HG02571 (cell line): ENCODE measurements at regions not wholly inside any gene's neighbourhood (a gene's known extent, or its start where the extent isn't known, plus 50 kb on each side); places are given as distances from the start of the nearest gene placed in this dataset.
"Not testable (repeated sequence)": the region's sequence is repeated elsewhere in the genome, so short reads cannot be mapped to it uniquely, and the experiment has no call there.

Experiments
- ATAC-seq: cut with Tn5 transposase; IDR thresholded peaks from one replicate; pipeline ENCODE4 v1.9.1; 2021; ENCODE audit warnings: mild to moderate bottlenecking, moderate library complexity; ENCODE audit not compliant: unreplicated experiment

DNA sequence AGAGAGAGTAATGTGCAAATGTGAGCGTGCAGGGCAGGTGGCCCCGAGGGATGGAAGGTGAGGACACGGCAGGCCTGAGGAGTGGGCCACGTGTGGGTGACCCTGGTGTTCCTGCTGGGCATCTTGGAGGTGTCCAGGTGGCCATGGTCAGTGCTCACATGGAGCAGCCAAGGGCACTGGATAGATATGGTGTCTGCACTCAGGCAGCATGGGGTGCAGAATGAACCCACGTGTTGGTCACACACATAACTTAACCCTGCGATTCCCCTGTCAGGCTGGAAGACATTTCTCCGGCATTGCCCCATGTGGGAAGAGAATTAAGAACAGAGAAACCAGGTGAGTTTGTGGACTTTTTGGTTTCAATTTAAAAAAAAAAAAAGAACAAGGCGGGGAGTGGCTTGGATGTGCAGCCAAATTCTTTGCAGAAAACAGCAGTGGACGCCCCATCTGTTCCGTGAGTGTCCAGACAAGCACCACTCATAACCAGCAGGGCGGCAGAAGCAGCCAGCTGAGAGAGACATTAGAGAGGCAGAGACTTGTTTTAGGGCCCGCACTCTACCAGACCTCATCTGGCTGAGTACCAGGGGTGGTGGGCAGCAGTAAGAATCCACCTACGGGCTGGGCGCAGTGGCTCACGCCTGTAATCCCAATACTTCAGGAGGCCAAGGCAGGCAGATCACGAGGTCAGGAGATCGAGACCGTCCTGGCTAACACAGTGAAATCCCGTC is 249.8 kb downstream of the ACKR3 start:
- no peak for ATAC-seq

DNA sequence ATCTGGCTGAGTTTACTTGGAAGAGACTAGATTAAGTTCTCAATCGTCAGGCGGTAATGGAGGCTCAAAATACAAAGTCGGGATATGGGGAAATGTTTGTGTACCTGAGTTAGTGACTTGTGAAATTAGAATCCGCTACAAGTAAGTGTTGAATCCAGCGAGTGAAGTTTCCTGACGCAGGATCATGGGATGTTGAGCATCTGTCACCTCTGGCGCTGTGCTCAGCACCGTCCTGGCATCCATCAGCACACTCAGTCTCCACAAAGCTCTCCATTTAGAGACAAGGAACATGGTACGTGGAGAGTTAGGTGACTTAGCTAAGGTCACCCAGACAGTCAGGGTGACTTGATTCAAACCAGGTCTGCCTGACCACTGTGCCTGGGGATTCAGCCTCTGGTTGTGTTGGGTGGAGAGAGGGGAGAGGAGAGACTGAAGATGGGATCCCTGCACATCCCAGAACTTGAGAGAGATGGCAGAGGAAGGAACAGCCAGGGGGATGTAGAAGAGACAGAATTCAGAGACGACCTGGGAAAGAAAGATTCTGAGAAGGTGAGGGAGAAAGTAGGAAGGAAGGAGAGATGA is 251.2 kb downstream of the ACKR3 start:
- ATAC-seq: no peak

DNA sequence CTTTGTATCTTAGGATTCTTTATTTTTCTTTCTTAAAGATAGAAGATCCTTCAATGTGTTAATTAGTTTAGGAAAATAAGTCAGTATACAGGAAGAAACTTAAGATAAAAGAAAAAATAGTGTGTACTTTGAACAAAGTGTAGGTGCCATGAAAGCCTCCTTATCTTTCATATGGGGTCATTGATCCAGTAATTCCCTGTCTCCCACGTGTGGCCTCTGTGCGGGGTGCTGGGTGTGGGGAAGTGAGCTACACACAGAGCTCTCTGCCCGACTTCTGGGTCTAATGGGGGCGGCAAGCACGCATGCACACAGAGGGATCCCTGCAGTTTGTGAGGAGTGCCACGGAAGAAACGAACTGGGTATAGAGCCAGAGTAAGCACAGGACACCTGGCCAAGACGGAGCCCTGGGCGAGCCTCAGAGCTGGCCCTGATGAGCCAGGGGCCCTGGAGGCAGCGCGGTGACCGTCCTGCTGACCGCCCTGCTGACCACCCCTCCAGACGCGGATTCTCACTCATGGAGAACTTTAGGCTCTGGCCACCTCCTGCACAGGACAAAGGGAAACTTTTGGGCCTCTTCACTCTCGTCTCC is 253.5 kb downstream of the ACKR3 start:
- ATAC-seq: no peak

DNA sequence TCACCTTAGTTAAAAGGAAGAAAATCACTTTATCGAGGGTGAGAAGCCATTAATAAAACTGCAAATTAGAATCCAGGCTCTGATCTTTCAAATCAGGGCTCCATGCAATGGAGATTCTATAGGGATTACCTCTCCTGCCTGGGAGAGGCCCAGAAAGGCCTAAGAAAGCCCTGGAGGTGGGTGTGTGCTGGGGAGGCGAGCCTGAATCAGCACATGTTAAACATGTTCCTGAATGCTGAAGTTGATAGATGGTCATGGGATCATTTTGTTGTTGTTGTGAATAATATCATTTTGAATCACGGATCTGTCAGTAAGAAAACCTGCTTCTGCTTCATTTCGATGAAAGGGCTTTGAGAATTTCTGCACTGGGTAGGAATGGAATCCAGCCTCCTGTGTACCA is 254.3 kb downstream of the ACKR3 start:
- no peak for ATAC-seq

DNA sequence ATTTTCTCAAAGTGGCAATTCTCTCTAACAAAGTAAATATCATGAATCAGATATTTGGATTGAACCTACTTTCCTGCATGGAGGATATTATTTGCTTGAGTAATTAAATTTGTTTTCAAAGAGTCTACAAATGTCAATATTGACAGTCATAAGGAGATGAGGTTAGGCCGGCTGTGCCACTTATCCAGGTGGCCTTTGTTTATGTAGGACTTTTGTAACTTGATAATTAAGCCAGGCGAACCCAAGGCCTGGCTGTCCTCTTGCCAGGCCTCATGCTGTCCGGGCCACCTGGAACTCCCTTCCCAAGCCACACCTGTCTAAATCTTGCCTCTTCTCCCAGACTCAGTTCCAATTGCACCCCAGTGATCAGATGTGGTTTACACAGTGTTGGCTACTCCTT is 255.2 kb downstream of the ACKR3 start:
- ATAC-seq: no peak

DNA sequence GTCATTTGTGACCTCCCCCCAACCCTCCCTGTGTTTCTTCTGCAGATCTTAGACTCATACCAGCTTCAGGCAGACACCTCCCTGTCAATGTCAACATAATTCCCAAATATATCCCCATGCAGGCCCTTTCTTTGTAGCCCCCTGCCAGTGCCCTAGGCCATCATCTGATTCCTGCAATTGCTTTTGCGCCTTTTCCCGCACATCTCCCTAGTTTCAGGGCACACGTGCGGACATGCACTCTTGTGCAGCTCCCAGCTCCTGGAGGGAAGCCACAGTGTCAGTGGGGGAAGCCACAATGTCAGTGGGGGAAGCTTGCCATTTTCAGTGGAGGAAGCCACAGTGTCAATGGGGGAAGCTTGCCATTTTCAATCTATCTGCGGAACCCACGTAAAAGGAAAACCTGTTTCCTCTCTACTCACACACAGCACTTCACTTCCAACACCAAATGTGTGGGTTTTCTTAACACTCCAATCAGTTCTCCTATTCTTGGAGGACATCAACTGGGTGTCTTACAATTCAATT is 256.4 kb downstream of the ACKR3 start:
- ATAC-seq: no peak

DNA sequence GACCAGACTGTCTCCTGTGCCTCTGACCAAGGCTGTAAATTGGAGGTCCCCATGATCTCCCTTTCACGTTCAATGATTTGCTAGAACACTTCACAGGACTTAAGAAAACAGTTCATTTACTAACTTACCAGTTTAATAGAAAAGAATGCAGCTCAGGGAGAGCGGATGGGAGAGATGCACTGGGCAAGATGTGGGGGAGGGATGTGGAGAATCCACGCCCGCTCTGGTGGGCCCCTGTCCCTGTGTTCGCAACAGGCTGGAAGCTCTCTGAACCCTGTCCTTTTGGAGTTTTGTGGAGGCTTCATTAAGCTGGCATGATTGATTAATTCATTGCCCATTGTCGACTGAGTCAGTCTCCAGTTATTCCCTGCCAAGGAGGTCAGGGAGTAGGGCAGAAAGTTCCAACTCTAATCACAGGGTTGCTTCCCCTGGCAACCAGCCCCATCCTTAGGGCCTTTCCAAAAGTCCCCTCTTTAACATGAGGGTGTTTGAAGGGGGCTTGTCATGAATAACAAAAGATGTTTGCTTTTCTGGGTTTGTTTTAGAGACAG is 257.1 kb downstream of the ACKR3 start:
- no peak for ATAC-seq

DNA sequence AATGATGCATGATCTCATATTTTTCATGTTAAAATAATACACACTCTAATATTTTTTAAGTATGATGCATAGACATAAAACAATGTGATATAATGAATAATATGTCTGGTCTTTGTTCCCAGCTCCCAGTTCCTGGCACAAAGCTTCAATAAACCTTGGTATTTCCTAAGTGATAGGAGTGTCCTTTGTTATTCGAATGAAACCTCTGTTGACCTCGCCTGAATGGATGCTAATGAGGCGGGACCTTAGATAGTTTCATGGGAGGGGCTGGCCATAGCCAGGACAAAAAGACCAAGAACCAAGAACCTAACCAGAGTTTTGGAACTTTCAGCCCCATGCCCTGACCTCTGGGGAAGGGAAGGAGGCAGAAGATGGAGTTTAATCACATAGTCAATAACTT is 257.7 kb upstream of the COPS8 start:
- no peak for ATAC-seq

DNA sequence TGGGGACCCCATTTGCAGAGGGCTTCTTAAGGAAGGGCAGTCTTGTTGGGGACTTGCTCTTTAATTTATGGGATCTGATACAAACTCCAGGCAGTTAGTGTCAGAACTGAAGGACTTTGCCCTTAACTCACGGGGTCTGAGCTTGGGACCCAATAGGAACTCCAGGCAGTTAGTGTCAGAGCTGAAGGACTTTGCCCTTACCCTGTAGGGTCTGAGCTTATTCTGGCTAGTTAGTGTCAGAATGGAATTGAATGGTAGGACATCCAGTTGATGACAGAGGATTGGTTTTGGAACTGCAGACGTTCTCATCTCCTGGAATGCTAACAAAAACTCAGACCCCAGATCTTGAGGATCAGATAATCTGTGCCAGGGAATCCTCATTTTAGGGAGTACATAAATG is 256.9 kb upstream of the COPS8 start:
- no peak for ATAC-seq

DNA sequence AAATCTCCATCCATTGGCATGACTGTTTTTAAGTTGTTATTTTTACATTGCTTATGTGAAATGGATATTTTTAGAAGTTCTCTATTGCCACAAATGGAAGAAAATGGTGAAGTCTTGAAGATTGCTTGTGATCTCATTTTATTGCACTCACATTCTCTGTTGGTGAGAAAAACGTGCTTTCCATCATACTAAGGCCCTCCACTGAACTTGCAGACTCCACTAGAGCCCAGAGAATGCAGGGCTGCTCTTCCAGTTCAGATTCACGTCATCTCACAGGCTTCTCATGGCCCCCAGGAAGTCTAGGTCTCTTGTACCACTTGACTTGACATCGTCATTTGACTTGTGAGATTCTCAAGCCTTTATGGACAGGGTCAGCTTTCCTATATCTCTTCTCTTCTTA is 254.8 kb upstream of the COPS8 start:
- ATAC-seq: no peak

DNA sequence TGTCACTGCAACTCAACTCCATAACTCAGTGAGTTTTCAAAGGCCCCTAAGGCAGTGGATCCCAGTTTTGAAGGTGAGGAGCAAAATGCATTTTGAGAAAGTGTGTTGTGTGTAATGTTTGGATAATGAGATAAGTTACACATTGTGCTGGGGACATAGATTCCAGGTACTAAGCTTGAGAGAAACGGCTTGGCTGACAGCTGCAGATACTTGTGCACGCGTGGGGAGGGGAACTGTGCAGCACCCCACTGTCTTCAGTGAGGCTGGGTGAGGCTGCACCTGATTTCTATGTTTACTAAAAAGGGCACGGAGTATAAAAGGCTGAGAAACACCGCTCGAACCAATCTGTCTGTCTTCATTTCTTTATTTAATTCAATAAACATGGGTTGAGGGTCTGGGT is 254.0 kb upstream of the COPS8 start:
- no peak for ATAC-seq

DNA sequence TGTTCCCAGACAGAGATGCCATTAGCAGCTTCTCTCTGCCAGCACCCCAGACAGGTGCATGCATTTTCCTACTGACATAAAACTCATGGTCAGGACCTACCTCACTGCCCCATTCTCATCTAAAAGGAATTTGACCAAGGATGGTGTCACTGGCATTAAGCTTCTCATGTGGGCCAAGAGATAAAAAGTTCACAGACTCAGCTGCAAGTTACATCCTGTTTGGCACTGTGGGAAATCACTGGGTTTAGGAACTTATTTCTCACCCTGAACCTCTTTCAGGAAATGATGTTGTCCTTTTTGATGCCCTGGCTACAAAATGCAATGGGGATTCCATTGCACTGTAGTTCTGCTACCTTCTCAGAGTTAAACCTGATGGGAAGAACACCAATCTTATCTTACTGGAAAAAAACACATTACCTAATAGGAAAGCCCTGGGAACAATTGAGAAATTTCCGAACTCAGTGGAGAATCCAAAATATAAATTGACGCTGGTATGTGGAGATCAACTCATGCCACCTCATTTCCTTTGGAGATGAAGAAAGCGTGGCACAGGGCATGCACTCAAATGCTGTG is 252.1 kb upstream of the COPS8 start:
- ATAC-seq: no peak

DNA sequence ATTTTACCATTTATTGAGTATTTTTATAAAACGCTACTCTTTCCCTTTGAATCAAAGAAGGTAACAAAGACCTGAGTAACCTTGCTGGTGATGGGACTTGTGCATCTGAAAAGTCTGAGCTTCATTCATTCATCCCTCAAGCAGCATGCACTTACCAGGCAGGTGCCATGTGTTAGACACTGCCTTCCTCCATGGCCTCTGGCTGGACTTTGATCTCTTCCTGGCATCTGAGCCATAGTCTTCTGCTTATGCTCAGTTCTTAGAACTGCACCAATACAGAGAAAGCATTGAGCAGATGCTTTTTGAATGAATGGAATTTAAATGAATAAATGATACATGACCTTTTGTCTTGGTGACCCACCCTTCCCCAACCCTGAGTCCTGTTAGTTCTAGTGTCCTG is 251.4 kb upstream of the COPS8 start:
- ATAC-seq: no peak

DNA sequence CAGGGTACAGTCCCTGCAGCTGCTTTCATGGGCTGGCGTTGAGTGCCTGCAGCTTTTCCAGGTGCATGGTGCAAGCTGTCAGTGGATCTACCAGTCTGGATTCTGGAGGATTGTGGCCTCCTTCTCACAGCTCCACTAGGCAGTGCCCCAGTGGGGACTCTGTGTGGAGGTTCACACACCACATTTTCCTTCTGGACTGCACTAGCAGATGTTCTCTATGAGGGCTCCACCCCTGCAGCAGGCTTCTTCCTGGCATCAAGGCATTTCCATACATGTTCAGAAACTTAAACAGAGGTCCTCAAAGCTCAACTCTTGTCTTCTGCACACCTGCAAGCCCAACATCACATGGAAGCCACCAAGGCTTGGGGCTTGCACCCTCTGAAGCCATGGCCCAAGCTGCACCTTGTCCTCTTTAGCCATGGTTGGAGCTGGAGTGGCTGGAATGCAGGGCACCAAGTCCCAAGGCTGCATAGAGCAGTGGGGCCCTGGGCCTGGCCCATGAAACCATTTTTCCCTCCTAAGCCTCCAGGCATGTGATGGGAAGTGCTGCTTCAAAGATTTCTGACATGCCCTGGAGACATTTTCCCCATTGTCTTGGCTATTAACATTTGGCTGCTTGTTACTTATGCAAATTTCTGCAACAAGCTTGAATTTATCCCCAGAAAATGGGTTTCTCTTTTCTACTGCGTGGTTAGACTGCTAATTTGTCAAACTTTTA is 250.2 kb upstream of the COPS8 start:
- ATAC-seq: no peak

DNA sequence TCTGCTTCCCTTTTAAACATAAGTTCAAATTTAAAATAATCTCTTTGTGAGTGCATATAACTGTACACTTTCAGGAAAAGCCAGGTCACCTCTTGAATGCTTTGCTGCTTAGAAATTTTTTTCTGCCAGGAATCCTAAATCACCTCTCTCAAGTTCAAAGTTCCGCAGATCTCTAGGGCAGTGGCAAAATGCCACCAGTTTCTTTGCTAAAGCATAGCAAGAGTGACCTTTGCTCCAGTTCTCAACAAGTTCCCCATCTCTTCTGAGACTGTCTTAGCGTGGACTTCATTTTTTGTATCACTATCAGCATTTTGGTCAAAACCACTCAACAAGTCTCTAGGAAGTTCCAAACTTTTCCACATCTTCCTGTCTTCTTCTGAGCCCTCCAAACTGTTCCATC is 249.7 kb upstream of the COPS8 start:
- ATAC-seq: not testable (repeated sequence)

DNA sequence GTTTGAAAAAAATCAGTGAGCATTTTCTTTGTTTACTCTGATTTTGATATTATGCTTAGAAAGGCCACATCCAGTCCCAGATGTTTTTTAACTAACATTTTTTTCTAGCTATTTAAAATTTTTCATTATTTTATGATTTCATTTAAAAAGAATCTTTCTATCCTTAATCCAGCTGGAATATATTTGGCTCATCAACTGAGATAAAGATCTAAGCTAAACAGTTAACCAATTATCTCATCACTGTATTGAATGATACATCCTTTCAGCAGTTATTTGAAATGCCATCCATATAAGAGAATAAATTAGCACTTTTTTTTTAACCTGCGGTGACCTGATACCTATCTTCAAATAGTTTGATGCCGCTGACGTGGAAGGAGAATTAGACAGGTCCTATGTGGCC is 245.5 kb upstream of the COPS8 start:
- ATAC-seq: no peak

DNA sequence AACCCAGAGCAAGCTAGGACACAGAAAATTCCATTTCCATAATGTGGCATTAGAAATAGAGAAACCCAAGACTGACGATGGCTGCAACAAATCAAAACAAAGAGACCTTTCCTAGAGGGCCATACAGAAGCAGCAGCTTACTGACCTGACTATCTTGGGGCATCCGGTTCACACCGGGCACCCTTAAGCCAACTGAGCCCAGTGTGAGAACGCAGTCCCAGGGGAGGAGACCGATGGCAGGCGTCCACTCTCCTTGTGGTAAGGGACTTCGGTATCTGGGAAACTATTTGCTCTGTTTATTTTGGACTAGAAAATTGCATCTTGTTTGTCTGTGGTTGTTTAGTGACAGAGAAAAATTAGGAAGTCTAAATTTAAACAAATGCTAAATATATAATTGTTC is 244.8 kb upstream of the COPS8 start:
- ATAC-seq: no peak

DNA sequence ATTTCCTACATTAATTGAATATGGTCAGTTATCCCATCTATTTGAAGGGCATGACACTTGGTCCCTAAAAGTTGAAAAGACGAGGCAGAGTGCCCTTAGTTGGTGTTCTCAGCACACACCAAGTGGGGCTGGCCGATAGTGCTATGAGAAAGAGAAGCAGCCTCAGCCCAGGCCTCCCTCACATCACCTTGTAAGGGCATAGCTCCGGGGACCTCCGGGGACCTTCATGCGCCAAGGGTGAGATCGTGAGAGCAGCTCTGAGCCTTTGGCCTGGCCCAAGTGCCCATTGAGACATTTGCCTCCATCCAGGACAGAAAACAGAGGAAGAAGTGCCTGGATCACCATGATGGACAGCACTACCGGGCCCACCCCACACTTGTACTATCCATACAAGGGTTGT is 244.3 kb upstream of the COPS8 start:
- ATAC-seq: no peak

DNA sequence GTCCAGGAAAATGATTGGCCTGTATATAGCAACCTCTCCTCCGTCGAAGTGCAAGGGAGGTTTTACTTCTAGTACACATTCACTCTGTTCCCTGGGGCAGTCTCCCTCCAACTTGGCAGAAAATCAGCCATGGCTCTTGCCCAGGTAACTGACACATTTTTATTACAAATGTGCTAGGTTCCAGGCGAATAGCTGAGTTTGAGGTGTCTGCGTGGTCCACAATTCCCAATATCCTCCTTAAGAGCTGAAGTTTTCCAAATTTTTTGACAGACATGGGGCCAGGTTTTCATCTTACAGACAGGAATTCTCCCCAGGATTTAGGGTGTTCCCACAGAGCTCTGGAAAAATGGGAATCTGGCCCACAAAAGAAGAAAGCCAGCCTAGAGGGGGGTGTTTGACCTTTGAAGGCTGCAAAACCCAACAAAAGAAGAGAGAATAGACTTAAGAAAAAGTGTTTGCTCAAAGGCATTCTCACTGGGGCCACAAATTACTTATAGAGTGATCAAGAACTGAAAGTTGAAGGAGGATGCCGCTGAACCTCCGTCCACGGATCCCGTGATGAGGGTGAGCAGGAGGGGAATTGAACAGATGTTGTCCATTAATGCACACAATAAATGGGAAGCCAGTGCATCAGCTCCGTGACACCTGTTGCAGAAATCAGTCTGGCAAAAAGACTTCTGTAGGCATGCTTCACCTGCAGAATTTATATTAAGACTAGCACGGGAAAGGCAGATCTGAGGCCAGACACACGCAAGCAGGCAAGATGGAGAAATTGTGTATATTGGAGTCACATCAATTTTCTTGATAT is 242.3 kb upstream of the COPS8 start:
- ATAC-seq: no peak

DNA sequence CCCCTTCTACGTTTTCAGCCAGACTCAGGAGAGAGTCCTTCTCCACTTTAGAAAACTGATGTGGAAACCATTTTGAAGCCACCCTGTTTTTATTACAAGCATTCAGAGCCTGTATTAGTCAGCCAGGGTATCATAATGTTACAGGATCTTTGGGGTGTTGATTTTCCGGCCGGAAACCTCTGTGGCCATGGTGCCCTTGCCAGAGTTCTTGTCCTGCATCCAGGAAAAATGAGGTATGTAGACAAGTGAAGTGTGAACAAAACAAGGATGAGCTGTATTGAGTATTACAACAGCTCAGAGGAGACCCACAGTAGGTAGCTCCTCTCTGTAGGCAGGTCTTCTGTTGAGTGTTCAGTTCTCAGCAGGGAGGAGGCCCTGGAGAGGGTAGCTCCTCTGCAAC is 241.0 kb upstream of the COPS8 start:
- ATAC-seq: no peak
